SK-N-SH treated with all-trans-retinoic acid at 6 μM for 48 hours (cell line): ENCODE measurements at regions not wholly inside any gene's neighbourhood (a gene's known extent, or its start where the extent isn't known, plus 50 kb on each side); places are given as distances from the start of the nearest gene placed in this dataset.

Experiments used
- ARNTL ChIP-seq: fragments of 450-650 bp; formaldehyde crosslinking; IDR thresholded peaks from 2 replicates; pipeline ENCODE4 v1.5.0; 2020; ENCODE audit warnings: low read depth, mild to moderate bottlenecking, moderate library complexity, borderline replicate concordance
- BACH2 ChIP-seq: fragments of 250-450 bp; sonication (Bioruptor Pico); IDR thresholded peaks from 2 replicates; pipeline ENCODE4 v1.9.0; 2021; ENCODE audit warnings: mild to moderate bottlenecking, borderline replicate concordance
- CSDC2 ChIP-seq: fragments of 250-450 bp; sonication (Bioruptor Pico); IDR thresholded peaks from 2 replicates; pipeline ENCODE4 v1.5.0; 2020; ENCODE audit warnings: mild to moderate bottlenecking, moderate library complexity
- ESRRG ChIP-seq: fragments of 250-450 bp; sonication (Bioruptor Pico); IDR thresholded peaks from 2 replicates; pipeline ENCODE4 v1.6.1; 2021; ENCODE audit warnings: mild to moderate bottlenecking
- RARB ChIP-seq: fragments of 250-450 bp; sonication (Bioruptor Pico); IDR thresholded peaks from 2 replicates; pipeline ENCODE4 v1.8.0; 2021; ENCODE audit warnings: mild to moderate bottlenecking, moderate library complexity
- TCF4 ChIP-seq: fragments of 250-450 bp; sonication (Bioruptor Pico); IDR thresholded peaks from 2 replicates; pipeline ENCODE4 v1.8.0; 2021; ENCODE audit warnings: mild to moderate bottlenecking, moderate library complexity, borderline replicate concordance
- ZFP3 ChIP-seq: fragments of 250-450 bp; sonication (Bioruptor Pico); IDR thresholded peaks from 2 replicates; pipeline ENCODE4 v1.5.0; 2020; ENCODE audit warnings: mild to moderate bottlenecking, moderate library complexity
- ZFP30 ChIP-seq: fragments of 450-650 bp; formaldehyde crosslinking; IDR thresholded peaks from 2 replicates; pipeline ENCODE4 v1.5.0; 2022; ENCODE audit warnings: mild to moderate bottlenecking, moderate library complexity
- ZNF70 ChIP-seq: fragments of 450-650 bp; formaldehyde crosslinking; IDR thresholded peaks from 2 replicates; pipeline ENCODE4 v1.5.0; 2020; ENCODE audit warnings: mild to moderate bottlenecking, moderate library complexity
- TF ChIP-seq, protein P1 (sequence below): fragments of 250-450 bp; sonication (Bioruptor Pico); IDR thresholded peaks from 2 replicates; pipeline ENCODE4 v1.5.1; 2020; ENCODE audit warnings: low read depth, mild to moderate bottlenecking, moderate library complexity
- TF ChIP-seq, protein P2 (sequence below): fragments of 250-450 bp; sonication (Bioruptor Pico); IDR thresholded peaks from 2 replicates; pipeline ENCODE4 v1.8.0; 2020; ENCODE audit warnings: mild to moderate bottlenecking, moderate library complexity, borderline replicate concordance

DNA sequence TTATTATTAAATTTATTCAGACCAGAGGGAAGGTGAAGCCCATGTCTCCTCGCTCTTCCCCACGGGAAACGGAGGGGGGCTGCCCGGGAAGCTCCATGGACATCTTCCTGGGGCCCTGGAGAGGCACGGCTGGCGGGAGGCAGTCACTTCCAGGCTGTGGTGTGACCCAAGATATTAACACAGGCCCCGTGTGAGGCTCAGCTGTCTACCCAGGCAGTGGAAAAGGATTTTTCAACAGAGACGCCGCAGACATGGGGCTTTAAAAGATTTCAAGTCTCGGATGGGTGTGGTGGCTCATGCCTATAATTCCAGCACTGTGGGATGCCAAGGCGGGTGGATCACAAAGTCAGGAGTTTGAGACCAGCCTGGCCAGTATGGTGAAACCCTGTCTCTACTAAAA lies 117.9 kb downstream of the ERMARD start:
- TF ChIP-seq BACH2 (CRISPR knock-in tag) = no peak
- TF ChIP-seq, protein P1, sequence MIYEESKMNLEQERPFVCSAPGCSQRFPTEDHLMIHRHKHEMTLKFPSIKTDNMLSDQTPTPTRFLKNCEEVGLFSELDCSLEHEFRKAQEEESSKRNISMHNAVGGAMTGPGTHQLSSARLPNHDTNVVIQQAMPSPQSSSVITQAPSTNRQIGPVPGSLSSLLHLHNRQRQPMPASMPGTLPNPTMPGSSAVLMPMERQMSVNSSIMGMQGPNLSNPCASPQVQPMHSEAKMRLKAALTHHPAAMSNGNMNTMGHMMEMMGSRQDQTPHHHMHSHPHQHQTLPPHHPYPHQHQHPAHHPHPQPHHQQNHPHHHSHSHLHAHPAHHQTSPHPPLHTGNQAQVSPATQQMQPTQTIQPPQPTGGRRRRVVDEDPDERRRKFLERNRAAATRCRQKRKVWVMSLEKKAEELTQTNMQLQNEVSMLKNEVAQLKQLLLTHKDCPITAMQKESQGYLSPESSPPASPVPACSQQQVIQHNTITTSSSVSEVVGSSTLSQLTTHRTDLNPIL (CRISPR knock-in tag) = no peak
- TF ChIP-seq, protein P2, sequence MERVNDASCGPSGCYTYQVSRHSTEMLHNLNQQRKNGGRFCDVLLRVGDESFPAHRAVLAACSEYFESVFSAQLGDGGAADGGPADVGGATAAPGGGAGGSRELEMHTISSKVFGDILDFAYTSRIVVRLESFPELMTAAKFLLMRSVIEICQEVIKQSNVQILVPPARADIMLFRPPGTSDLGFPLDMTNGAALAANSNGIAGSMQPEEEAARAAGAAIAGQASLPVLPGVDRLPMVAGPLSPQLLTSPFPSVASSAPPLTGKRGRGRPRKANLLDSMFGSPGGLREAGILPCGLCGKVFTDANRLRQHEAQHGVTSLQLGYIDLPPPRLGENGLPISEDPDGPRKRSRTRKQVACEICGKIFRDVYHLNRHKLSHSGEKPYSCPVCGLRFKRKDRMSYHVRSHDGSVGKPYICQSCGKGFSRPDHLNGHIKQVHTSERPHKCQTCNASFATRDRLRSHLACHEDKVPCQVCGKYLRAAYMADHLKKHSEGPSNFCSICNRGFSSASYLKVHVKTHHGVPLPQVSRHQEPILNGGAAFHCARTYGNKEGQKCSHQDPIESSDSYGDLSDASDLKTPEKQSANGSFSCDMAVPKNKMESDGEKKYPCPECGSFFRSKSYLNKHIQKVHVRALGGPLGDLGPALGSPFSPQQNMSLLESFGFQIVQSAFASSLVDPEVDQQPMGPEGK (CRISPR knock-in tag) = no peak
- TF ChIP-seq RARB = no peak
- no peak for TF ChIP-seq CSDC2
- no peak for TF ChIP-seq ZFP30 (CRISPR knock-in tag)
- TF ChIP-seq ARNTL (CRISPR knock-in tag) = no peak
- TF ChIP-seq ZNF70 = no peak
- TF ChIP-seq ESRRG (CRISPR knock-in tag) = no peak
- no peak for TF ChIP-seq ZFP3 (CRISPR knock-in tag)
- TF ChIP-seq TCF4 = no peak
